Activated CD4-positive, alpha-beta memory T cell treated with anti-CD3 and anti-CD28 coated beads for 36 hours (primary cell): ENCODE measurements at regions not wholly inside any gene's neighbourhood (a gene's known extent, or its start where the extent isn't known, plus 50 kb on each side); places are given as distances from the start of the nearest gene placed in this dataset.

ENCODE experiments used
- CTCF ChIA-PET: fragments of 350-600 bp; sonication (Branson Sonifier 250); formaldehyde crosslinking; loops from one replicate; lab custom pipeline; 2021; ENCODE audit warnings: antibody characterized with exemption, inconsistent platforms; lab: Charles Lee
- POLR2A ChIA-PET: fragments of 350-600 bp; sonication (Branson Sonifier 250); formaldehyde crosslinking; loops from one replicate; lab custom pipeline; 2021; ENCODE audit warnings: antibody characterized with exemption; lab: Charles Lee
- DNase-seq: peaks from one replicate; pipeline ENCODE4 v3.0.0-alpha.2; 2020
- H3K27ac Mint-ChIP-seq: one replicate; pipeline ENCODE4 v1.8.0; 2021; ENCODE audit warnings: mixed read lengths
- H3K27me3 Mint-ChIP-seq: one replicate; pipeline ENCODE4 v1.8.0; 2021; ENCODE audit warnings: mixed read lengths
- H3K36me3 Mint-ChIP-seq: one replicate; pipeline ENCODE4 v1.8.0; 2021; ENCODE audit warnings: mixed read lengths
- H3K4me1 Mint-ChIP-seq: one replicate; pipeline ENCODE4 v1.8.0; 2021; ENCODE audit warnings: low read depth, mixed read lengths
- H3K4me3 Mint-ChIP-seq: one replicate; pipeline ENCODE4 v1.8.0; 2021; ENCODE audit warnings: mild to moderate bottlenecking, mixed read lengths
- H3K9me3 Mint-ChIP-seq: one replicate; pipeline ENCODE4 v1.8.0; 2021; ENCODE audit warnings: mixed read lengths
- intact Hi-C: fragments of 100-400 bp; cut with micrococcal nuclease; formaldehyde crosslinking; loops from one replicate; pipeline ENCODE4 v1.15.1; 2023

GRCh38 chr20:22862671-22863230 lies 172.4 kb upstream of the SSTR4 start:
- CTCF ChIA-PET, result interaction anchor here (1.0 kb wide), 1 partner anchor 10 kb away, joined by 3 read pairs; no protein-coding TSS in a partner anchor

GRCh38 chr20:22863826-22864225 lies 171.3 kb upstream of the SSTR4 start:
- DNase-seq, result no peak
- intact Hi-C loops, result no loop called here
- no peaks in the 10 kb centered on the region for H3K4me1 Mint-ChIP-seq
- H3K36me3 Mint-ChIP-seq, result no peaks in the 10 kb centered on the region
- no peaks in the 10 kb centered on the region for H3K27me3 Mint-ChIP-seq
- peaks cover 4% of the 10 kb centered on the region for H3K9me3 Mint-ChIP-seq
- H3K27ac Mint-ChIP-seq, result no peak overlapping the region
- H3K4me3 Mint-ChIP-seq, result no peak overlapping the region
- ChIA-PET CTCF (no interaction called here), POLR2A (no interaction called here)

More at GRCh38 chr20:22862671-22863230, 172.4 kb upstream of the SSTR4 start:
- POLR2A ChIA-PET, result no interaction called here
- Mint-ChIP-seq H3K4me1 (no peaks in the 10 kb centered on the region), H3K27ac (no peak overlapping the region), H3K27me3 (no peaks in the 10 kb centered on the region), H3K4me3 (no peak overlapping the region), H3K9me3 (peaks cover under 1% of the 10 kb centered on the region), H3K36me3 (no peaks in the 10 kb centered on the region)
- intact Hi-C loops, result no loop called here
- no peak for DNase-seq

- intact Hi-C loops, result no loop called here
- ChIA-PET POLR2A (no interaction called here), CTCF (no interaction called here)
- Mint-ChIP-seq H3K4me1 (no peaks in the 10 kb centered on the region), H3K27ac (no peak overlapping the region), H3K4me3 (no peak overlapping the region), H3K9me3 (peaks cover 9% of the 10 kb centered on the region), H3K27me3 (no peaks in the 10 kb centered on the region), H3K36me3 (no peaks in the 10 kb centered on the region)
- DNase-seq, result no peak
These were observed 168.2 kb upstream of the SSTR4 start for GRCh38 chr20:22866812-22867341.

- no peaks in the 10 kb centered on the region for H3K4me1 Mint-ChIP-seq
- no peak overlapping the region for H3K4me3 Mint-ChIP-seq
- no peaks in the 10 kb centered on the region for H3K36me3 Mint-ChIP-seq
- H3K27me3 Mint-ChIP-seq, result no peaks in the 10 kb centered on the region
- H3K27ac Mint-ChIP-seq, result no peak overlapping the region
- CTCF ChIA-PET, result no interaction called here
- no peak for DNase-seq
- H3K9me3 Mint-ChIP-seq, result peaks cover 5% of the 10 kb centered on the region
- POLR2A ChIA-PET, result no interaction called here
- intact Hi-C loops, result no loop called here
These were observed 156.9 kb upstream of the SSTR4 start for GRCh38 chr20:22878166-22878565.

GRCh38 chr20:22880277-22880676 lies 154.8 kb upstream of the SSTR4 start:
- no peak for DNase-seq
- Mint-ChIP-seq H3K36me3 (no peaks in the 10 kb centered on the region), H3K9me3 (no peaks in the 10 kb centered on the region), H3K4me3 (no peak overlapping the region), H3K4me1 (no peaks in the 10 kb centered on the region), H3K27me3 (no peaks in the 10 kb centered on the region), H3K27ac (no peak overlapping the region)
- POLR2A ChIA-PET, result no interaction called here
- CTCF ChIA-PET, result no interaction called here
- intact Hi-C loops, result no loop called here

- peaks cover 7% of the 10 kb centered on the region for H3K9me3 Mint-ChIP-seq
- POLR2A ChIA-PET, result no interaction called here
- no peaks in the 10 kb centered on the region for H3K4me1 Mint-ChIP-seq
- intact Hi-C loops, result no loop called here
- no peaks in the 10 kb centered on the region for H3K27me3 Mint-ChIP-seq
- CTCF ChIA-PET, result no interaction called here
- no peak overlapping the region for H3K27ac Mint-ChIP-seq
- no peak for DNase-seq
- H3K4me3 Mint-ChIP-seq, result no peak overlapping the region
- no peaks in the 10 kb centered on the region for H3K36me3 Mint-ChIP-seq
These were observed 147.3 kb upstream of the SSTR4 start for GRCh38 chr20:22887796-22888195.

- H3K4me3 Mint-ChIP-seq, result no peak overlapping the region
- no peak overlapping the region for H3K27ac Mint-ChIP-seq
- intact Hi-C loops, result no loop called here
- H3K4me1 Mint-ChIP-seq, result no peaks in the 10 kb centered on the region
- H3K27me3 Mint-ChIP-seq, result no peaks in the 10 kb centered on the region
- ChIA-PET CTCF (no interaction called here), POLR2A (no interaction called here)
- peaks cover 7% of the 10 kb centered on the region for H3K9me3 Mint-ChIP-seq
- no peaks in the 10 kb centered on the region for H3K36me3 Mint-ChIP-seq
- no peak for DNase-seq
These were observed 144.4 kb upstream of the SSTR4 start for GRCh38 chr20:22890594-22891300.

- peaks cover 23% of the 10 kb centered on the region for H3K9me3 Mint-ChIP-seq
- H3K4me1 Mint-ChIP-seq, result no peaks in the 10 kb centered on the region
- no peaks in the 10 kb centered on the region for H3K27me3 Mint-ChIP-seq
- no peaks in the 10 kb centered on the region for H3K36me3 Mint-ChIP-seq
- ChIA-PET POLR2A (no interaction called here), CTCF (no interaction called here)
- H3K4me3 Mint-ChIP-seq, result no peak overlapping the region
- no peak overlapping the region for H3K27ac Mint-ChIP-seq
- DNase-seq, result no peak
- intact Hi-C loops, result no loop called here
These were observed 133.9 kb upstream of the SSTR4 start for GRCh38 chr20:22901164-22901563.

GRCh38 chr20:22901921-22902320 lies 133.2 kb upstream of the SSTR4 start:
- Mint-ChIP-seq H3K27ac (no peak overlapping the region), H3K4me3 (no peak overlapping the region), H3K27me3 (no peaks in the 10 kb centered on the region), H3K36me3 (no peaks in the 10 kb centered on the region), H3K9me3 (peaks cover 23% of the 10 kb centered on the region), H3K4me1 (no peaks in the 10 kb centered on the region)
- POLR2A ChIA-PET, result no interaction called here
- CTCF ChIA-PET, result no interaction called here
- DNase-seq, result no peak
- intact Hi-C loops, result no loop called here

GRCh38 chr20:22904386-22904785 lies 130.7 kb upstream of the SSTR4 start:
- Mint-ChIP-seq H3K36me3 (no peaks in the 10 kb centered on the region), H3K9me3 (peaks cover 23% of the 10 kb centered on the region), H3K4me3 (no peak overlapping the region), H3K27ac (no peak overlapping the region), H3K27me3 (no peaks in the 10 kb centered on the region), H3K4me1 (no peaks in the 10 kb centered on the region)
- ChIA-PET CTCF (no interaction called here), POLR2A (no interaction called here)
- no peak for DNase-seq
- intact Hi-C loops, result no loop called here

GRCh38 chr20:22904905-22905304 lies 130.2 kb upstream of the SSTR4 start:
- H3K4me3 Mint-ChIP-seq, result no peak overlapping the region
- no peak for DNase-seq
- intact Hi-C loops, result no loop called here
- no peaks in the 10 kb centered on the region for H3K27me3 Mint-ChIP-seq
- H3K4me1 Mint-ChIP-seq, result no peaks in the 10 kb centered on the region
- ChIA-PET CTCF (no interaction called here), POLR2A (no interaction called here)
- H3K36me3 Mint-ChIP-seq, result no peaks in the 10 kb centered on the region
- H3K9me3 Mint-ChIP-seq, result peaks cover 23% of the 10 kb centered on the region
- H3K27ac Mint-ChIP-seq, result no peak overlapping the region

- DNase-seq, result no peak
- ChIA-PET POLR2A (no interaction called here), CTCF (no interaction called here)
- intact Hi-C loops, result no loop called here
- Mint-ChIP-seq H3K9me3 (peaks cover 16% of the 10 kb centered on the region), H3K27ac (no peak overlapping the region), H3K36me3 (no peaks in the 10 kb centered on the region), H3K4me1 (no peaks in the 10 kb centered on the region), H3K4me3 (no peak overlapping the region), H3K27me3 (no peaks in the 10 kb centered on the region)
These were observed 129.5 kb upstream of the SSTR4 start for GRCh38 chr20:22905658-22906057.

- Mint-ChIP-seq H3K4me1 (no peaks in the 10 kb centered on the region), H3K27ac (no peak overlapping the region), H3K27me3 (no peaks in the 10 kb centered on the region), H3K4me3 (no peak overlapping the region), H3K9me3 (no peaks in the 10 kb centered on the region), H3K36me3 (no peaks in the 10 kb centered on the region)
- no peak for DNase-seq
- CTCF ChIA-PET, result no interaction called here
- intact Hi-C loops, result no loop called here
- POLR2A ChIA-PET, result no interaction called here
These were observed 126.7 kb upstream of the SSTR4 start for GRCh38 chr20:22908437-22908836.
